GM19351 (cell line): ENCODE measurements at regions not wholly inside any gene's neighbourhood (a gene's known extent, or its start where the extent isn't known, plus 50 kb on each side); places are given as distances from the start of the nearest gene placed in this dataset.
A peak's percentile ranks its signal among the peaks of the same experiment; 100 is the strongest.
"Not testable (repeated sequence)": the region's sequence is repeated elsewhere in the genome, so short reads cannot be mapped to it uniquely, and the experiment has no call there.

Experiments used
- ATAC-seq: cut with Tn5 transposase; IDR thresholded peaks from one replicate; pipeline ENCODE4 v1.9.1; 2021; ENCODE audit warnings: mild to moderate bottlenecking, moderate library complexity; ENCODE audit not compliant: unreplicated experiment

DNA sequence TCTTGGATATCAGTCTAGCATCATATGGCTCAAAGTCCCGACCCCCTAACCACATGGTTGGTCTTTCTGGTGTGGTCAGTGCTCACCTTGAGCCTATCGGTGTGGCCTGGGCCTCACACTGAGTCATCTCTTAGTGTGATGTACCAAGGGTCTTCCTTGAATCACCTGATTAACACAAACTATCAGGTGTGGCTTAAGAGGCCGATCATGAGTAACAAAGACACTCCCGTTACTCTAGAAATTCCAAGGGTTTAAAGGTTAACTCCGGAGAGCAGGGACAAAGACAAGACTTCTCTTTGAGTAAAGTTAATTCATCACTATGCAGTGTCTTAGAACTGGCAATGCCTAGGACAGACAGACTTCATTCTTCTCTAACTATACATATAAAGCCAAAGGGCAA lies 52.3 kb upstream of the ARMC3 start:
- no peak for ATAC-seq

DNA sequence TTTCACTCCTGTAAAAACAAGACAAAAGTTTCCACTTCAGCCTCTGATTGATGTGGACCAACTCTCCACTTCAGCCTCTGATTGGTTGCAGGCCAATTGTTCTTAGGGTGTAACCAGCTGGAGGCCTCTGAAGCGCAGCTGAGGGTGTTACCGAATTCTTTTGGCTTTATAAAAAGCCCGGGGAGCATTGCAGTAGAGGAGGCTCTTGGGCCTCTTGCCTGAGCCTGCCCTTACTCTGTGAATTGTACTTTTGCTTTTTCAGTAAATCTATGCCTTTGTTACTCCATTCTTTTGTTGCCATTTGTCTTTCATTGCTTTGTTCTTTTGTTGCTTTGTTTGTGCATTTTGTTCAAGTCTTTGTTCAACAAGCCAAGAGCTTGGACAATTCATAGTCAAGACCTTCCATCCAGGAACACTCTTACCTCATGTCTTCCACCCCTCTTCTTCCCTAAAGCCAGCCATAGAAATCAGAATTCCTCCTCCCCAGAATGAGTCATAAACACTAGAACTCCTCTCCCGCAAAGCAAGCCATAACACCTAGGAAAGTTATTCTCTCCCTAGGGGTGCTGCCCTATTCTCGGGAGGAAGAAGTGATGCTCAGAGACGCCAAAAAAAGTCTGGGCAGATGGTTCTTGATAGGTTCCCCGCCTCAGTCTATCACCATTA lies 53.5 kb upstream of the ARMC3 start:
- no peak for ATAC-seq

DNA sequence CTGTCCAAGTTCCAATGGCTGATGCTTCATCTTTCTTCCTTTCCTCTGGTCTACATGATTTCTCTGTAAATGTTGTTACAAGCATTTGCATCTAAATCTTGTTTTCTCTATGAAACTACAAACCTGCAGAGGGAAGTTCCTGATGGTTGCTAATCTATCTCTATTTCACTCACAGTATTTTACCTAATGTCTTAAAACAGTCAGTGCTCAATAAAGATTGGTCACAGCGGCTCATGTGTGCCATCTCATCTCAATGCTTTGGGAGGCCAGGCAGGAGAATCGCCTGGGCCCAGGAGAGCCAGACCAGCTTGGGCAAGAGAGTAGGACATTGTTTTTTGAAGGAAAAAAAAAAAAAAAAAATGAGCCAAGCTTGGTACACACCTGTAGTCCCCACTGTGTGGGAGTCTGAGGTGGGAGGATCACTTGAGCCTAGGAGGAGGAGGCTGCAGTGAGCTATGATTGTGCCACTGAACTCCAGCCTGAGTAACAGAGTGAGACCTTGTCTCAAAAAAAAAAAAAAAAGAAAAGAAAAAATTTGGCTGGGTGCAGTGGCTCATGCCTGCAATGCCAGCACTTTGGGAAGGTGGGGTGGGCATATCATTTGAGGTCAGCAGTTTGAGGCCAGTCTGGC lies 71.3 kb upstream of the ARMC3 start:
- peak; percentile 90 for ATAC-seq

DNA sequence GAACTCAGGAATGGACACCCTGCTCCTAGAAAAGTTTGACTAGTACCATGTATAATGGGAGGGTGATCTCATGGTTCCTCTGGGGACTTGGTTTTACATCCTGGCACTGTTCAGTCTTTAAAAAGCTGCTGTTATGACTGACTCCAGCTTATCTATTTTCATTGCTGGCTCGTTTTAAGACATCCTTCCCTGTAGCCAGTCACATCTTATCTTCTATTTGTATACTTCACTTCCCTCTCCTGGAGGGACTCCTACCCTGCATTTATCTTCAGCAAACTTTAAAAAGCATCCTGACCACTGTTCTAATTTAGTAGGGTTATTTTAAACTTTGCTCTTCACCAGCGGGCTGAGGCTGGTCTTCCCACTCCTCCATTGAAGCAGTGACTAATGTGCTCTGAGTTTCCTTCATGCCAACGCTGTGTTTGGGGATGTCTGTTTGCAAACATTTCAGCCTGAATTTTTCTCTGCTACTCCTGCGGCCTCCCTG lies 72.9 kb upstream of the ARMC3 start:
- no peak for ATAC-seq

DNA sequence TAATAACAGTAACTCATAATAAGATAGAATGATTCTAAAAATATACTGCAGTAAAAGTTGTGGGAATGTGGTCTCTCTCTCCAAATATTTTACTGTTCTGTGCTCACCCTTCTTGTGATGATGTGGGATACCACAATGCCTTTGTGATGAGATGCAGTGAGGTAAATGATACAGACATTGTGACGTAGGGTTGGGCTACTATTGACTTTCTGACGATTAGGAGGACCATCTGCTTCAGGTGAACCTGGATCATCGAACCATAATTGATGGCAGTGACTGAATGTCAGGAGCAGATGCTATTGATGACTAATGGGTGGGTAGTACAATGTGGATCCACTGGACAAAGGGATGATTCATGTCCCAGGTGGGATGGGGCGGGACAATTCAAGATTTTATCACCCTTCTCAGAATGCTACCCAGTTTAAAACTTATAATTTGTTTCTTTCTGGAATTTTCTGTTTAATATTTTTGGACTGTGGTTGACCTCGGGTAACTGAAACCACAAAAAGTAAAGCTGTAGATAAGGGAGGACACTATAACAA lies 73.9 kb upstream of the ARMC3 start:
- no peak for ATAC-seq

DNA sequence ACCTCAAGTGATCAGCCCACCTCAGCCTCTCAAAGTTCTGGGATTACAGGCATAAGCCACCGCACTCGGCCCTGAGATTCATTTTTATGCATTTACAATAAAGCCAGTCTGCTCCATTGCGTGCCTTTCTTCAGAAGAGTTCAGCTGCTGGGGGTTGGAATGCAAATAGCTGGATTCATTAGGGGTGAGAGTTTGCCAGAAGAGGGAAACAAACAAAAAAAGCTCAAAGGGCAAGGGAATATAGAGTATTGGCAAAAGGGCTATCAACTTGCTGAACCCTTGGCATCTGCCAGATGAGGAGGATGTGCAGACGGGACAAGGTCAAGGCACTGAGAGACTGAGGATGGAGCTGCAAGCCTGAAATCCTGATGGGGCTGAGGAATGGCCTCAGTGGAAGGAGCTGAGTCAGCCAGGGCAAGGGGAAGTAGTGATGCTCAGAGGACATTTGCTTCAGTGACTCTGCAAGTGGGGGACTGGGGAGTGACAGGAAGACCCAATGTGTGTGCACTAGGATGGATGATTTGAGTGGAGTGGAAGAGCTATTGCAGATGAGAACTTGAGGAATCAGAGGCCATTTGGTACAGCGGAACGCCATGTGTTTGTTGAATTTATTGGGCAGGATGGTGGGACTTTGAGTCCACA lies 75.0 kb upstream of the ARMC3 start:
- no peak for ATAC-seq

DNA sequence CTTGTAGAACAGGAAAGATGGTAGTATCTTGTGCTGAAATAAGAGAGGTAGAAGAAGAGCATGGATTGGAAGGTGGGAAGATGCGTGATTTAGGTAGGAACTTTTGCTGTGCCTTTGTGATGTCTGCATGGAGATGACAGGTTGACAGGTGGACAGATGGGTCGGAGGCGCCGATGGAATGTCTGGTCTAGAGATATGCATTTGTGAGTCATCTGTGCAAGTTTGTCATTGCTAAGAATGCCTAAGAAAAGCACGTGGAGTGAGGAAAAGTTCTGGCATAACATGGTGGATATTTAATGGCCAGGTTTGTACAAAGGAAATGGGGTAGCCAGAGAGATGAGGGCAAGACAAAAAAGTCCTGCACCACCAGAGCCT lies 76.0 kb upstream of the ARMC3 start:
- ATAC-seq, result no peak

DNA sequence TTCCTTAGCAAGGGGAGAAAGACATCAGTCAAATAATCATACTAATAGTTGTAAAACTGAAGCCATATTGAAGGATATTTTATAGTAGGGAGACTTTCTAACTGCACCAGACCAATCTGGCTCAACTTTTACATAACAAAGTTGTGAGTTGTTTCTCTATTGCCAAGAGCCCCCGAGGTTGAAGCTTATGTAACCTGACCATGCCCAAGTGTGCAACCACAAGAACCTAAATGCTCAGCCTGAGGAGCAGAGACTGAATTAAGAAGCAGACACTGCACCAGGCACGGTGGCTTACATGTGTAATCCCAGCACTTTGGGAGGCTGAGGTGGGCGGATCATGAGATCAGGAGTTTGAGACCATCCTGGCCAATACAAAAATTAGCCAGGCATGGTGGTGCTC lies 77.3 kb upstream of the ARMC3 start:
- no peak for ATAC-seq

DNA sequence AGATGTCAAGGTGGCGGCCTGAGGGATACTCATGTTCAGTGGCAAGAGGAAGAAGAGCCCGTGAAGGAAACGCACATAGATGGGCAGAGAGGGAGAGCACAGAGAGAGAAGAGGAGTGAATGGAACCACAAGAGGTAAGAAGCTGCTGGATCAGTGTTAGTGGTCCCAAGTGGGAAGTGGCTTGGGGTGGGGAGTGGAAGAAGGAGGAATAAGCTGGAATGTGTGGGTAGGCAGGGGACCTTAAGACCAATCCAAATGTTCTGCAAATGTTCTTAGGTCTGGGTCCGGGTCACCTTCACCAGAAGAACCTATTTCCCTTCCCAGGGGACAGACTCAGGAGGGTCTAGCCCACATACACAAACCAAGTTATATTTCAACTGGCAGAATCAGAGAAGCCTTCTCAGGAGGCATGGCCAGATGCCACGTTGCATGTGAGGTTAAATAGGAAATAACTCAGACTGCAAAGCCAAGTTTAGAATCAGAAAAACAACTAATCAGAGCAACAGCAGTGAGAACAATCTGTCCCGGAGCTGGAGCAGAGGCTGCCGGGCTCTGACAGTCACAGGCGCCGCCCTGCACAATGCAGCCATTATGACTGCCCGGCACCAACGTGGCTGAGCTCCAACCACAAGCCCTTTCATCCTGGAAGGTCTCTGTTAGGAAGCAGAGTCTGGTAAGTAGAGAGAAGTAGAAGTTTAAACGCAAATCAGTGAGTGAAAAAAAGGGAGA lies 78.6 kb upstream of the ARMC3 start:
- ATAC-seq, result no peak

DNA sequence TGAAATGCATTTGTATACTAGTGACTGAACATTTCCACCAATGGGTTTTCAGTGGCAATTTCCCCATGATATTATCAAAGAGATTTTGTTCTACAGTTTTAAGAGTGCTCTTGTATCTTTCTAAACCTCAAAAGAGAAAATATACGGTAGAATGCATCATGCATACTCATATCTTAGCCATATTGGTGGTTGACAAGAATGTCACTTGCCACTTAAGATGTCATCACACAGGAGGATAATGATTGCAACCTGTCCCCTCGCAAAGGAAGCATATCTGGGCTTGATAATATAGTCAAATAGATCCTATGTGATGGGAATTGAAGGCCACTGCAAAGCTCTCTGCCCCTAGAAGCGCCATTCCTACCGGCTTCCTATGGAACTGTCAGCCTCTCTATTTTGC lies 79.3 kb upstream of the ARMC3 start:
- ATAC-seq, result no peak

DNA sequence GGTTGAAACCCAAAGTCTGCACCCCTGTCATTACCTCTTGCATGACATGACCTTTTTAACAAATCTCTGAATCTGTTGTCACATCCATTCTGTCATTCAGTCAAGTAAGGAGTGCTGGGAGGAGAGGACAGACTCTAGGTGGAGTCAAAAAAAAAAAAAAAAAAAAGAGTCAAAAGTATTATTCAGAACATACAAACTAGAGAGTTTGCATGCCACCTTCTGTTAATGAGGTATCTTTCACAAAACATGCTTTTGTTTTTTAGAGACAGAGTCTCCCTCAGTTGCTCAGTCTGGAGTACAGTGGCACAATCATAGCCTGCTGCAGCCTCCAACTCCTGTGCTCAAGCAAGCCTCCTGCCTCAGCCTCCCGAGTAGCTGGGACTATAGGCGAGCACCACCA lies 81.6 kb upstream of the ARMC3 start:
- ATAC-seq, result no peak

DNA sequence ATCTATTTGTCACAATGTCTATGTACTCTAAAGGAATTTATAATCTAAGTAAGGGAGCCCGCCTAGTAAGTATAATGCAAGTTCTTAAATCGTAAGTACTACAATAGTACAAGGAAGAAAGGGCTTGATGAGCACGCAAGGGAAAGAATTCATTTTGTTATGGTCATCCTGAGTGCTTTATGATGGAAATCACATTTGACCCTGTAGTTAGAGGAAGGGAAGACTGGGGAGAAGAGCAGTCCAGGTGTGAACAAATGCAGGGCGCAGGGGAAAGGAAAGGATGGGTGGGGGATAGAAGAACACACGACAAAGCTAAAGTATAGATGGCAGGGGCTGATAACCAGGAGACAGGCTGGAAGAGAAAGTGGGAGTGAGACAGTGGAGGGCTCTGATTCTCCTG lies 88.2 kb upstream of the ARMC3 start:
- no peak for ATAC-seq

DNA sequence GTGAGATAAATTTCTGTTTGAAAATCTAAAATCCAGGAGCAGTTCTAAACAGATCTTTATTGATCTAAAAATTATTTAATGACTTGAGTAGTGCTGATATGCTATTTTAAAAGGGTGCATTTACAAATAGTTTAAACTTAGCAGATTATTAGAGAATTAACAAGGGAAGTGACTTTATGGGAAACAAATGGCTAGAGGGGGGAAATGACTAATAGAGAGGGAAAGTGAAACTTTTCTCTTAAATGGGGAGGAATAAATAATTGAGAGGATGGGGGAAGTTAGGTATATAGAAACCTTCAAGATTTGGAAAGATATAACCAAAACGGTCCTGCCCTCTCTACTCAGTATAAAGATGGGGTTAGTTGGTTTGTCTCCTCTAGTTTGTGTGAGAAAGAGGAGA lies 90.1 kb upstream of the ARMC3 start:
- no peak for ATAC-seq

DNA sequence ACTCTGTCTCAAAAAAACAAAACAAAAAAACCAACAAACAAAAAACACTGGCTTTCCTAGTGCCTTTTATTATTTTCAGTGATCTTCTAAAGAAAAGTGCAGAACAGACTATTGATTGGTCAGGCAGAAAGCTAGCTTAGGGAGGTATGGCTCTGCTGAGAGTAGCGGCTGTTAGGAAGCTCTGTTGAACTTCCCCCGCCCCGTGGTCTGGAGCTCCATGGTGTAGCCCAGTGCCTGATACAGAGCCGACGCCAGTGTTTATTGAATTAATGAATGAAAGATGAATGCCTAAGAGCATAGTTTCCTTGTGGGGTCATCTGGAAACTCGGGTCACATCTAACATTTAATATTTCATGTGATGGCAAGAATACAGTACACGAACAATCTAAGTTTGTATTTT lies 90.5 kb upstream of the ARMC3 start:
- ATAC-seq, result no peak

DNA sequence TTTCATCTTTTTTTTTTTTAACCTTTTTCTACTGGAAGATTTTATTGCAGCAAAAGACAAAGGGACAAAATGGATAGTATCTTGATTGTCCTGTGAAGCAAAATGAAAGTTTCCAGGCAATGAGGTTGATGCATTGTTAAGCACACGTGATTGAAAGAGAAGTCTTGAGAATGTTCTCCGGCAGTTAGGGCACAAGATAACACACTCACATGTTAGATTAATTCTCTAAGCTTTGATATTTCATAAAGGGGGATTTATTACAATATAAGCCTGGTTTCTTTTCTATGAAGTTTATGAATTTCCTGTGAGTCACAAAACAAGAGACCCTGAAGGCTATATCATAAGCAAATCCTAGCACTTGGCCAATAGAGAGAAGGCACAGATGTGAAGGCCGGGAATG lies 93.4 kb upstream of the ARMC3 start:
- ATAC-seq, result no peak

DNA sequence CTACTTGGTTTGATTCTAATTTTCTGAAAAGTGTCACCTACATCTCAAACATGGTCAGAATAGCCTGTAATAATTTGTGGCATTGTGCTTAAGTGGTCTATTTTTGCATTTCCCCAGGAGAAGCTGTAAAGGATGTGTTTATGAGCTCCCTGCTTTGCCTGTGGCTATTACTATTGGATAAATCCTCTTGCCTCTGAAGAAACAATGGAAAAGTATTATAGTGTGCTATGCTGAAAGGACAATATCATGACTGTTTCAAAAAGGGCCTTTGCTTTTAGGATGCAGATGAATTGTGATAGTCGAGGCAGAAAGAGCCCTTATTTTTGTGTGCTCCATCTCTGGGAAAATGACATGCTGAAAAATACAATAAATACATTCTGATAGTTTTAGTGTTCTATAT lies 94.1 kb upstream of the ARMC3 start:
- ATAC-seq, result no peak

DNA sequence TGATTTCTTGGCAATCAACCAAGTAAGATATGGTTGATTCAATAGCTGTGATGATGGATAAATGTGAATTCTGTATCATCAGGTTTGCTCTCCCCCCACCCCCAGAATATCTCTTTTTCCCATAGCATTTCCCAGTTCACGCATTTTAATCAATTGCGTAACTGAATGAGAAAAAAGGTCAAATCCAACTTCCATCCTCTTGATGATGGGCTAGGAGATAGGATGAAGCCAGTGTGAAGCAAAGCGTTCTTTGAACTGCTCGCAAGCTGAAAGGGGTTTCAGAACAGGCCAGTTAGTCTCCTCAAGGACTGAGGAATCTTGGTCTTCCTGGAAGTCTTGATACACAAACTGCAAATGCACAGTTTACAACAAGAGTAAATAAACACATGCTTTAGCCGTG lies 94.5 kb upstream of the ARMC3 start:
- no peak for ATAC-seq

DNA sequence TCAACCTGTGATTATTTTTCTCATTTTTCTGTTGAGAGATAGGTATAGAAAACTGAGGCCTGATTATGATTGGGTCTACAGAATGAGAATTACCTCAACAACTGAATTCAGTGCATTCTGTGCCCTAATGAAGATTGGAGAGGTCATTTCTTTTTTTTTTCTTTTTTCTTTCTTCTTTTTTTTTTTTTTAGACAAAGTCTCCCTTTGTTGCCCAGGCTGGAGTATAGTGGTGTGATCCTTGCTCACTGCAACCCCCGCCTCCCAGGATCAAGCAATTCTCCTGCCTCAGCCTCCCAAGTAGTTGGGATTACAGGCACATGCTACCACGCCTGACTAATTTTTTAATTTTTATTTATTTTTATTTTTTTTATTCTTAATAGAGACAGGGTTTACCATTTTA lies 95.0 kb upstream of the ARMC3 start:
- ATAC-seq, result no peak

DNA sequence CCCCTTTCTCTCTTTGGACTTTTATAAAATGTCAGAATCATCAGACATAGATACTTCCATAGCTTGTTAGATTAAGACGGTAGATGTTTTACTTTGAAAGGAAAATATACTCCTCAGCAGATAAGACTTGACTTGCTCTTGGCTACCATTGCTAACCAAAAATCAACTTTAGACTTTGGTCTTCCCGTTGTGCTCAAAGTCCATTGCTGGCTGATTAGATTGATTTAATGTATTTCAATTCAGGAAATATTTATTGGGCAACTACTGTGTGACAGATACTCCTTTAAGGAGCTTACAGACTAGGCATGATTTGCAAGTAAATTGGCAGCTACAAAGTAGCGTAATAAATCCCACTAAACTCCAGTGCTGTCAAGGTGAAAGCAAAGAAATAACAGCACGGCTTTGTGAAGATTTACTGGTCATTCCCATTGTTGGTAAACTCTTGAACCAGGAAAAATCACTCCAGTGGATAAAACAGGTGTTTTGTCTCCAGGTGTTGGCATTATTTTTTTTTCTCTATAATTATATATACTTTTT lies 95.7 kb upstream of the ARMC3 start:
- no peak for ATAC-seq

DNA sequence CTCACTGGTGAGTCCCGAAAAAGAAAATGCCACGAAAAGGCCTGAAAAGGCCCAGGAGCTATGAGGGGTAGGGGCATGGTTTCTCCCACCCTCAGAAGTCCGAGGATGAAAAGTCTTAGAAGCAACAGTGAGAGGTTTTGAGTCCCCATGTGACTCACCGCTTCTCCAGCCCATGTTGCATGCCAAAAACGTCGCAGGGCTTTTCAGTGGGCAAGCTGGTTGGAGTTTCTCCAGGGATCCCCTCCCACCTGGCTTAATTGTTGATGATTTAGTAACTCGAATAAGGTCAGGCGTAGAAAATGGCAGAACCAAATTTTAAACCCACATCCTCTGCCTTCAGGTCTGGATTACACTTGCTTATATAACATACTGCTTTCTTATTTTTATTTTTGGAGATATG lies 96.3 kb upstream of the ARMC3 start:
- ATAC-seq, result no peak

DNA sequence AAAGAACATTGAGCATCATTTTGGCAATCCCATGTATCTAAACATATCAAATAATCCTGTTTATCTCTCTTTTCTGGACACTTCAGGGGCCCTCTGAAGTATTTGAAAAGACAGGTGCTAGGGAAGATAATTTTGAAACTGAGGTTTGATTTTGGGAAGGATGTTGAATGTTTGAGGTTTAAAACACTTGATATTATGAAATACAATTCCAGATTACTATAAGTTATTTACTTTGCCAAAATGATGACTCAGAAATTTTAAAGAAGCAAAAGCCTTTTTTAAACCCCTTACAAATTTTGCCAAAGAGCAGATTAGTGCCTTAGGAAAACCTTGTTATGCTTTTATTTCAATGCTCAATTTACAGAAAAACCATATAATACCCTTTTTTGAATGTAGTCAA lies 99.1 kb upstream of the ARMC3 start:
- not testable (repeated sequence) for ATAC-seq
